HCT116 (cell line): ENCODE measurements at regions not wholly inside any gene's neighbourhood (a gene's known extent, or its start where the extent isn't known, plus 50 kb on each side); places are given as distances from the start of the nearest gene placed in this dataset.

Experiments used
- ATAC-seq: fragments of 200-7000 bp; cut with Tn5 transposase; 2 replicates; pipeline ENCODE4 v1.9.1; 2020; ENCODE audit warnings: mild to moderate bottlenecking, moderate library complexity
- BruUV-seq: library from RNA; stranded (reverse); fragments of 400-500 nt; replicated peaks from 2 replicates; lab custom pipeline; 2021; lab: Mats Ljungman, UMichigan
- CTCF ChIA-PET: fragments of 300-600 bp; sonication (Branson Sonifier 250); formaldehyde crosslinking; loops from one replicate; lab custom pipeline; 2021; ENCODE audit warnings: antibody characterized with exemption; lab: Charles Lee
- POLR2A ChIA-PET: fragments of 300-600, 350-600 bp; sonication (Branson Sonifier 250); formaldehyde crosslinking; loops from one replicate; lab custom pipeline; 2021; ENCODE audit warnings: antibody characterized with exemption; lab: Charles Lee
- RAD21 ChIA-PET, 2 experiments: fragments of 300-600 bp; sonication (Branson Sonifier 250); formaldehyde crosslinking; loops; one replicate each; lab custom pipeline; 2023; ENCODE audit warnings: low total read pairs in 2 of 2; ENCODE audit not compliant: uncharacterized antibody in 2 of 2, unreplicated experiment in 2 of 2, low non-redundant PET in 1 of 2; lab: Charles Lee
- DNase-seq: peaks from one replicate; pipeline ENCODE4 v3.0.0-alpha.2; 2010; ENCODE audit warnings: low read depth, low spot score
- H2AFZ ChIP-seq: fragments of 200-600 bp; shearing (Covaris generic), sonication (generic); 2 replicates; pipeline ENCODE4 v1.6.1; 2017; ENCODE audit warnings: low read depth, mixed run types, mixed read lengths, antibody characterized with exemption, low read length; ENCODE audit not compliant: poor library complexity, severe bottlenecking
- H3K27ac ChIP-seq: 2 replicates; pipeline ENCODE4 v1.5.1; 2012; ENCODE audit warnings: low read depth, low read length
- H3K27me3 ChIP-seq: fragments of 200-600 bp; sonication (generic); 2 replicates; pipeline ENCODE4 v1.6.1; 2016; ENCODE audit warnings: mixed run types, low read length, mixed read lengths; ENCODE audit not compliant: insufficient read depth
- H3K36me3 ChIP-seq, 2 experiments: fragments of 200-500 bp in 1 of 2; fragments of 200-600 bp in 1 of 2; sonication (Bioruptor generic) in 1 of 2; sonication (generic) in 1 of 2; 2 replicates each; pipeline versions ENCODE4 v1.5.1 to v1.6.1; 2014 to 2016; ENCODE audit warnings: low read length in 2 of 2, inconsistent platforms in 1 of 2, mixed read lengths in 1 of 2, mixed run types in 1 of 2; ENCODE audit not compliant: insufficient read depth in 2 of 2, control insufficient read depth in 1 of 2
- H3K4me1 ChIP-seq, 2 experiments: fragments of 200-600 bp in 1 of 2; sonication (generic) in 1 of 2; 2 replicates each; pipeline versions ENCODE4 v1.5.1 to v1.6.1; 2012 to 2017; ENCODE audit warnings: low read length in 2 of 2, inconsistent platforms in 1 of 2, mild to moderate bottlenecking in 1 of 2, mixed read lengths in 1 of 2, mixed run types in 1 of 2, moderate library complexity in 1 of 2; ENCODE audit not compliant: insufficient read depth in 2 of 2, control insufficient read depth in 1 of 2
- H3K4me2 ChIP-seq: fragments of 200-600 bp; sonication (generic); 2 replicates; pipeline ENCODE4 v1.6.1; 2017; ENCODE audit warnings: mixed run types, low read length, mixed read lengths
- H3K4me3 ChIP-seq, 2 experiments: fragments of 200-600 bp in 1 of 2; sonication (generic) in 1 of 2; replicated peaks in 1 of 2; 2 replicates each; pipeline ENCODE4 v1.5.1; 2011 to 2016; ENCODE audit warnings: low read length in 2 of 2, control low read depth in 1 of 2, low read depth in 1 of 2, mild to moderate bottlenecking in 1 of 2, mixed read lengths in 1 of 2, mixed run types in 1 of 2
- H3K79me2 ChIP-seq: fragments of 200-600 bp; sonication (generic); 2 replicates; pipeline ENCODE4 v1.6.1; 2017; ENCODE audit warnings: mild to moderate bottlenecking, mixed run types, low read length, moderate library complexity, mixed read lengths; ENCODE audit not compliant: insufficient read depth
- H3K9ac ChIP-seq: fragments of 200-600 bp; sonication (generic); 2 replicates; pipeline ENCODE4 v1.6.1; 2016; ENCODE audit warnings: low read length, mixed read lengths
- H3K9me2 ChIP-seq: fragments of 200-600 bp; sonication (generic), shearing (Covaris generic); 2 replicates; pipeline ENCODE4 v1.6.1; 2017; ENCODE audit warnings: mixed run types, mild to moderate bottlenecking, moderate library complexity; ENCODE audit not compliant: insufficient read depth
- H3K9me3 ChIP-seq, 2 experiments: fragments of 200-500 bp in 1 of 2; fragments of 200-600 bp in 1 of 2; sonication (Bioruptor generic) in 1 of 2; sonication (generic) in 1 of 2; 2 replicates each; pipeline ENCODE4 v1.6.1; 2014 to 2017; ENCODE audit warnings: low read length in 2 of 2, mixed read lengths in 2 of 2, inconsistent platforms in 1 of 2, low read depth in 1 of 2, mild to moderate bottlenecking in 1 of 2, mixed run types in 1 of 2, moderate library complexity in 1 of 2; ENCODE audit not compliant: control insufficient read depth in 1 of 2, insufficient read depth in 1 of 2
- H4K20me1 ChIP-seq: fragments of 200-600 bp; sonication (generic), shearing (Covaris generic); 2 replicates; pipeline ENCODE4 v1.6.1; 2017; ENCODE audit warnings: mixed run types, mild to moderate bottlenecking, moderate library complexity; ENCODE audit not compliant: insufficient read depth
- EZH2 ChIP-seq: fragments of 200-600 bp; sonication (generic); IDR thresholded peaks from 2 replicates; pipeline ENCODE4 v1.6.1; 2017; ENCODE audit warnings: antibody characterized with exemption, mixed run types
- POLR2AphosphoS5 ChIP-seq: IDR thresholded peaks from 2 replicates; pipeline ENCODE4 v1.6.1; 2011; ENCODE audit warnings: mild to moderate bottlenecking, low read depth, low read length, moderate library complexity
- REST ChIP-seq: IDR thresholded peaks from 2 replicates; pipeline ENCODE4 v1.6.1; 2012; ENCODE audit warnings: low read depth
- ZFX ChIP-seq: fragments of 450-650 bp; IDR thresholded peaks from 2 replicates; pipeline ENCODE4 v1.6.1; 2017
- intact Hi-C: fragments of 100-400 bp; cut with micrococcal nuclease; formaldehyde crosslinking; loops from 2 replicates; pipeline ENCODE4 v1.10.0; 2022

GRCh38 chr7:51591223-51591622 is 274.6 kb upstream of the COBL start:
- peaks cover 3% of the 10 kb centered on the region; the same call in 1 of the 2 replicates for H3K27me3 ChIP-seq
- no peak for TF ChIP-seq ZFX
- no peaks in the 10 kb centered on the region for H4K20me1 ChIP-seq
- RAD21 ChIA-PET: no interaction called here
- BruUV-seq: no TSS peak
- ATAC-seq (no peak), DNase-seq (no peak)
- CTCF ChIA-PET: no interaction called here
- H3K27ac ChIP-seq: no peak overlapping the region
- no peak overlapping the region for H3K4me3 ChIP-seq
- H2AFZ ChIP-seq: no peak overlapping the region
- H3K79me2 ChIP-seq: no peaks in the 10 kb centered on the region
- H3K4me2 ChIP-seq: no peak overlapping the region
- no peaks in the 10 kb centered on the region for H3K9me3 ChIP-seq
- no peak overlapping the region for H3K9ac ChIP-seq
- H3K4me1 ChIP-seq: no peaks in the 10 kb centered on the region
- H3K9me2 ChIP-seq: no peaks in the 10 kb centered on the region
- POLR2A ChIA-PET: no interaction called here
- intact Hi-C loops: no loop called here
- no peaks in the 10 kb centered on the region for H3K36me3 ChIP-seq

- Histone ChIP-seq H4K20me1 (no peaks in the 10 kb centered on the region), H3K4me2 (no peak overlapping the region), H3K4me3 (no peak overlapping the region), H3K9me2 (no peaks in the 10 kb centered on the region), H3K36me3 (no peaks in the 10 kb centered on the region), H3K27ac (no peak overlapping the region), H3K4me1 (no peaks in the 10 kb centered on the region), H3K9ac (no peak overlapping the region), H3K9me3 (no peaks in the 10 kb centered on the region), H3K27me3 (peaks cover 6% of the 10 kb centered on the region; the same call in 1 of the 2 replicates), H2AFZ (no peak overlapping the region), H3K79me2 (no peaks in the 10 kb centered on the region)
- CTCF ChIA-PET: no interaction called here
- TF ChIP-seq EZH2 (no peak), POLR2AphosphoS5 (no peak), REST (no peak)
- intact Hi-C loops: no loop called here
- POLR2A ChIA-PET: no interaction called here
- RAD21 ChIA-PET: no interaction called here
- no peak for DNase-seq
- BruUV-seq: no TSS peak
- ATAC-seq: no peak
Measured at GRCh38 chr7:51590746-51591145, 274.1 kb upstream of the COBL start.
